Right lobe of liver (tissue), 6 donors: ENCODE measurements at regions not wholly inside any gene's neighbourhood (a gene's known extent, or its start where the extent isn't known, plus 50 kb on each side); places are given as distances from the start of the nearest gene placed in this dataset.

Experiments used
- ATAC-seq, 4 donors: fragments of 200-7000 bp; cut with Tn5 transposase; one replicate each; pipeline ENCODE4 v1.9.1; 2020; ENCODE audit warnings: mild to moderate bottlenecking in 4 of 4, moderate library complexity in 4 of 4
- DNase-seq, 3 donors: peaks; one replicate each; pipeline ENCODE4 v3.0.0-alpha.2; 2020
- H3K27ac ChIP-seq, 3 donors: fragments of 200-600 bp; one replicate each; pipeline ENCODE4 v1.8.0; 2022
- H3K27me3 ChIP-seq, 2 donors: fragments of 200-600 bp; one replicate each; pipeline ENCODE4 v1.8.0; 2022
- H3K36me3 ChIP-seq, 4 donors: fragments of 200-600 bp; sonication (generic) in 1 of 4; one replicate each; pipeline versions ENCODE4 v1.5.1 to v1.8.0; 2017 to 2022; ENCODE audit warnings: control low read depth in 1 of 4
- H3K4me1 ChIP-seq, 4 donors: fragments of 200-600 bp; sonication (generic) in 1 of 4; one replicate each; pipeline versions ENCODE4 v1.5.1 to v1.8.0; 2017 to 2022; ENCODE audit warnings: control low read depth in 1 of 4
- H3K4me3 ChIP-seq, 3 donors: fragments of 200-600 bp; one replicate each; pipeline ENCODE4 v1.8.0; 2022
- H3K9me3 ChIP-seq, 4 donors: fragments of 200-600 bp; sonication (generic) in 1 of 4; one replicate each; pipeline versions ENCODE4 v1.5.1 to v1.8.0; 2017 to 2022; ENCODE audit warnings: control low read depth in 1 of 4
- CTCF ChIP-seq, 4 donors: fragments of 200-600 bp in 3 of 4; fragments of 450-650 bp in 1 of 4; IDR thresholded peaks; one replicate each; pipeline versions ENCODE4 v1.5.1 to v1.8.0; 2016 to 2022; ENCODE audit warnings: antibody characterized with exemption in 4 of 4, mild to moderate bottlenecking in 2 of 4
- POLR2A ChIP-seq: fragments of 450-650 bp; IDR thresholded peaks from one replicate; pipeline ENCODE4 v1.6.1; 2017; ENCODE audit warnings: antibody characterized with exemption, mild to moderate bottlenecking
- WGBS: methylation state at CpG from one replicate; pipeline ENCODE4 v1.1.6; 2018; ENCODE audit warnings: low coverage, low lambda C conversion rate; ENCODE audit not compliant: insufficient coverage; ENCODE audit errors: missing lambda C conversion rate; 5-methylcytosine and 5-hydroxymethylcytosine counted together
- intact Hi-C, 2 donors: fragments of 100-400 bp; cut with DNase I; formaldehyde crosslinking; loops; one replicate each; pipeline versions ENCODE4 v1.11.2 to v1.14.1; 2022
- donor health status: DM: no; HTN: yes; CAD: no.
- donor health status: DM: no; HTN: no; CAD: no.
- donor health status: DM: no; HTN: no; CAD: no.
- donor health status: DM: no; HTN: yes; CAD: no.
- donor health status: DM: no; HTN: yes; CAD: no.

- 58% methylated on average over 3 of the region's 3 CpGs for WGBS
- Histone ChIP-seq H3K27ac (no peak overlapping the region), H3K36me3 (no peaks in the 10 kb centered on the region), H3K9me3 (no peaks in the 10 kb centered on the region), H3K4me1 (no peaks in the 10 kb centered on the region), H3K4me3 (no peak overlapping the region), H3K27me3 (no peaks in the 10 kb centered on the region)
- no peak for ATAC-seq
- no peak for TF ChIP-seq CTCF (IDR thresholded peaks at IDR 0.05)
- no peak for TF ChIP-seq POLR2A
- no peak for DNase-seq
- intact Hi-C loops: no loop called here
These were observed 453.9 kb upstream of the GOT2 start for GRCh38 chr16:59188029-59188428.

GRCh38 chr16:59181821-59182420 is 447.8 kb upstream of the GOT2 start:
- intact Hi-C loops: no loop called here
- Histone ChIP-seq H3K9me3 (no peaks in the 10 kb centered on the region), H3K4me3 (no peak overlapping the region), H3K36me3 (no peaks in the 10 kb centered on the region), H3K4me1 (no peaks in the 10 kb centered on the region), H3K27ac (no peak overlapping the region), H3K27me3 (no peaks in the 10 kb centered on the region)
- no peak for DNase-seq
- ATAC-seq: peak in 1 of 4 donors; percentile 19
- 70% methylated on average over 1 of the region's 9 CpGs for WGBS
- no peak for TF ChIP-seq POLR2A
- no peak for TF ChIP-seq CTCF (IDR thresholded peaks at IDR 0.05)

GRCh38 chr16:59180083-59180476 is 446.0 kb upstream of the GOT2 start:
- no peaks in the 10 kb centered on the region for H3K27me3 ChIP-seq
- DNase-seq (no peak), ATAC-seq (peak in 1 of 4 donors; percentile 51)
- H3K36me3 ChIP-seq: no peaks in the 10 kb centered on the region
- no peak overlapping the region for H3K27ac ChIP-seq
- TF ChIP-seq POLR2A: no peak
- TF ChIP-seq CTCF (IDR thresholded peaks at IDR 0.05): no peak
- 10% methylated on average over 1 of the region's 1 CpG for WGBS
- H3K4me3 ChIP-seq: no peak overlapping the region
- intact Hi-C loops: no loop called here
- no peaks in the 10 kb centered on the region for H3K9me3 ChIP-seq
- H3K4me1 ChIP-seq: no peaks in the 10 kb centered on the region

GRCh38 chr16:59179446-59180082 is 445.4 kb upstream of the GOT2 start:
- Histone ChIP-seq H3K27ac (no peak overlapping the region), H3K4me1 (no peaks in the 10 kb centered on the region), H3K36me3 (no peaks in the 10 kb centered on the region), H3K27me3 (no peaks in the 10 kb centered on the region), H3K4me3 (no peak overlapping the region), H3K9me3 (no peaks in the 10 kb centered on the region)
- no peak for TF ChIP-seq POLR2A
- no peak for TF ChIP-seq CTCF (IDR thresholded peaks at IDR 0.05)
- DNase-seq (no peak), ATAC-seq (no peak)
- intact Hi-C loops: no loop called here
- 50% methylated on average over 3 of the region's 3 CpGs for WGBS
